Lung microvascular endothelial cell (primary cell): ENCODE measurements at regions not wholly inside any gene's neighbourhood (a gene's known extent, or its start where the extent isn't known, plus 50 kb on each side); places are given as distances from the start of the nearest gene placed in this dataset.

Experiments
- DNase-seq, 2 donors: peaks; one replicate each; pipeline versions ENCODE4 v3.0.0 to v3.0.0-alpha.2; 2010; ENCODE audit warnings: low read depth in 2 of 2

- no peak for DNase-seq
These were observed 1184.7 kb upstream of the TENM4 start for GRCh38 chr11:80625563-80625962.

GRCh38 chr11:80621871-80622270 lies 1181.0 kb upstream of the TENM4 start:
- no peak for DNase-seq

- no peak for DNase-seq
These were observed 1180.0 kb upstream of the TENM4 start for GRCh38 chr11:80620867-80621266.

- no peak for DNase-seq
These were observed 1176.3 kb upstream of the TENM4 start for GRCh38 chr11:80617156-80617555.

DNA sequence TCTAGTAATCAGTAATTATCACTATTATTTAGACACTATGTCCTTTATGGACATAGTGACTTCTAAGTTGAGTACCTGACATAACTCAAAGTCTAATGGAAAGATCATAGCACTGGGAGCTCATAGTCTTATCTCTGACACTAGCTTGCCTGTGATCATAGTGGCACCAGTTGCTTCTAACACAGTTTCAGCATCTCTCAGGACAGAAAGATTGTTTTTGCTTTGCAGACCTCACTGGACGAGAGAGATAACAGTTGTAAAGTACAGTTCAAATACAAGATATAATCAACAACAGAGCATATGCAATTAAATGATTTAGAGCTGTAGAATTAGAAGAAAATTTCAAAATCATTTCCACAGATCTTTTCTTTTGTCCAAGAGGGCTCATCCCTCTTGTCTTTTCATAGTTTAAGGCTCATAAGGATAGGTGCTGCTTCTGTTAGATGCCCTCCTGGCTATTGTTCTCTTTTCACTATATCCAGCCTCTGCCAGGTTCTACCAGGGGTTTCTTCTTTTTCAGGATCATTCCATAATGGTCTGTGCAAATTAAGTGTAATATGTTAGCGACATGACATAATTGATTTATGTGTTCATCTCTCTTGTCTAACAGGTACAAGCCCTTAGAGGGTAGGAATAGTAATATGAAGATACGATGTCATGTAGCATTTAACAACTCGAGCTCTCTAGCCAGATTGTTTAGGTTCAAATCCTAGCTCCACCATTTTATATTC lies 1175.4 kb upstream of the TENM4 start:
- DNase-seq: no peak

DNA sequence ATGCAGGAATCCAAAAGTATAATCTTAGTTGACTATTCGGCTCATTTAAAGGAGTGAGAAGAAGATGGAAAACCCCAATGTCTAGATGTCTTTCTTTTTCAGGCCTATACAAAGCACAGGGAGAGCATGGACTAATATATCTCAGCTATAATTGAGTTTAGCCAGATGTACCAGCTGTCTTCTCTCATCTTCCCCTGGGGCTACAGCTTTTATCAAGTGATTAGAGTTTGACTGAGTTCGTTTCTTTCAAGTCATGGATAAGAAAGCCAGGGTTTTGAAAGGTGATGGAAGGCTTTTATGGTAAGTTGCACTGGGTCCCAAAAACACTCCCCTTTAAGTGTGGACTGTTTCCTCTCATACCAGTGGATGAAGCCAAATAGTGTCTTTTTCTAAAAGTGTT lies 1172.8 kb upstream of the TENM4 start:
- no peak for DNase-seq

- no peak for DNase-seq
These were observed 1169.7 kb upstream of the TENM4 start for GRCh38 chr11:80610516-80610915.

DNA sequence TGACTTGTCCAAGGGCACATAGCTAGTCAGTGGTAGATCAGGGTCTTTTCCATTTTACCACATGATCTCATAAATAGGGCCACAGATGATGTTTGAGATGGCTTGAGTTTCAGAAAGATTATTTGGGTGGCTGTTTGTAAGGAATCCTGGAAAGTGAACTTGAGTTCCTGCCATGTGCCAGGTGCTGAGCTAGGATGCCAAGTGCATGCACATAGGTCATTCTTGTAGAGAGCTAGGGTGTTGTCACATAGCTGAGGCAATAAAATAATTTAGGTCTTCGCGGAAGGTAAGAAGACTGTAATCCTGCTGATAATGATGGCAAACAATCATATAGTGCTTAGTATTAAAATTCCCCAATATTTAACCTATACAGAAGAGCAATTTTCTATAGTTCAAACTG lies 1162.6 kb upstream of the TENM4 start:
- DNase-seq: no peak

GRCh38 chr11:80598905-80599304 lies 1158.1 kb upstream of the TENM4 start:
- no peak for DNase-seq

GRCh38 chr11:80596291-80596810 lies 1155.5 kb upstream of the TENM4 start:
- DNase-seq: no peak

- DNase-seq: no peak
These were observed 1154.2 kb upstream of the TENM4 start for GRCh38 chr11:80595011-80595410.

DNA sequence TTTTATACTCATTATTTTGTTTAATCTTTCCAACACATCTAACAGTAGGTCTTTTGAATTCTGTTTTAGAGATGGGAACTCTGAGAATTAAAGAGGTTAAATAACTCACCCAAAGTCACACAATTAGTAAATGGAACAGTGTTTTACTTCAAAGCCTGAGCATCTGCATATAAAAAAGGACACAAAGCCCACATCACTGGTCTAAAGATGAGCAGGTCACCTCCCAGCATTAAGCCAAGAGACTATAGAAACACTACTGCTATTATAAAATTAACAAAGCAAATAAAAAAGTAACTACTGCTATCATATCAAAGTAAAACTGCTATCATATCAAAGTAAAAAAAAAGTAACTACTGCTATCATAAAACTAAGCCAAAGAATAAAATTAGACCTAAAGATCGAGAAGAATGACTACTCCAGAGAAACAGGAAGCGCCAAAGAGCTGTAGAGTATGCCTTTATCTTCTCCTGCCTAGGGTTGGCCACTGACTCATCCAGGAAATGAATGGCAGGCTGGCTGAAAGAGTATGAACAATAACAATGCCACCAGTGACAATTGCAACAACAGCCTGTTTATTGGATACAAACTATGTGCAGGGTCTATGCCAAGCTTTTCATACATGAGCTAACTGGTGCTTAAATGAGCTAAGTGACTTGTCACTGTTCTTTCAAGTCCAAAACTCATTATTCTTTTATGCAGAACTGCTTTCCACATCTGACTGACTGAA lies 1153.0 kb upstream of the TENM4 start:
- DNase-seq: peak; percentile 1 to 77

- no peak for DNase-seq
These were observed 1151.7 kb upstream of the TENM4 start for GRCh38 chr11:80592546-80592945.

- DNase-seq: peak in 1 of 2 donors; percentile 5
These were observed 1147.1 kb upstream of the TENM4 start for GRCh38 chr11:80587906-80588305.

GRCh38 chr11:80586464-80586863 lies 1145.6 kb upstream of the TENM4 start:
- DNase-seq: no peak

DNA sequence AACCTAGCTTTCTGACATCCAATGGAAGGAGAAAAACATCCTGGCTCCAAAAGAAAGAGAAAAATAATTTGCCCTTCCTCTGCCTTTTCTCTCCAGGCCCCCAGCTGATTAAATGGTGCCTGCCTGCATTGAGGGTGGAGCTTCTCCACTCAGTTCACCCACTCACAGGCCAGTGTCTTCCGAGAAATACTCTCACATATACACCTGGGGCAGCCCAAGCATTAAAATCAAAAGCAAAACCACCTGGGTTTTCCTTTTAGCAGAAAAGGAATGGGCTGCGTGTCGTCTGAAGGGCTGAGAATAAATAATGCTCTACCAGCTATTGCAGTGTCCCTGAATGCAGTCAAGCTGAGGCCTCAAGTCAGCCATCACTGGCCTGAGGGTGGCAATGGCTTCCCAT lies 1143.8 kb upstream of the TENM4 start:
- no peak for DNase-seq

GRCh38 chr11:80569832-80570231 lies 1129.0 kb upstream of the TENM4 start:
- DNase-seq: no peak

DNA sequence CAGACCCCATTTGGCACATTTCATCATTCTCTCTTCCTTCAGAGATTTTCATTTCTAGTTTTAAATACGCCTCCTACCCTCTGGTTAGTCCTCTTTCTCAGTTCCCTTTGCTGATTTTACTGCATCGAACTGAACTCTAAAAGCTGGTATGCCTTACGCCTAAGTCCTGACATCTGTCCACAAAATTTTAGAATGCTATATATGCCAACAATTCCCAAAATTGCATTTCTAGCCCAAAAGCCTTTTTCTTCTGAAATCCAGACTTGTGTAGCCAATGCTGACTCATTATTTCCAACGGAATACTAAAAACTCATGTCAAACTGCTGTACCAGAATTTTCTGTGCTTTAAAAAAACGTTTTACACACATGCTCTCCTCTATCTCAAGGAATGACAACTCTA lies 1124.4 kb upstream of the TENM4 start:
- DNase-seq: no peak

DNA sequence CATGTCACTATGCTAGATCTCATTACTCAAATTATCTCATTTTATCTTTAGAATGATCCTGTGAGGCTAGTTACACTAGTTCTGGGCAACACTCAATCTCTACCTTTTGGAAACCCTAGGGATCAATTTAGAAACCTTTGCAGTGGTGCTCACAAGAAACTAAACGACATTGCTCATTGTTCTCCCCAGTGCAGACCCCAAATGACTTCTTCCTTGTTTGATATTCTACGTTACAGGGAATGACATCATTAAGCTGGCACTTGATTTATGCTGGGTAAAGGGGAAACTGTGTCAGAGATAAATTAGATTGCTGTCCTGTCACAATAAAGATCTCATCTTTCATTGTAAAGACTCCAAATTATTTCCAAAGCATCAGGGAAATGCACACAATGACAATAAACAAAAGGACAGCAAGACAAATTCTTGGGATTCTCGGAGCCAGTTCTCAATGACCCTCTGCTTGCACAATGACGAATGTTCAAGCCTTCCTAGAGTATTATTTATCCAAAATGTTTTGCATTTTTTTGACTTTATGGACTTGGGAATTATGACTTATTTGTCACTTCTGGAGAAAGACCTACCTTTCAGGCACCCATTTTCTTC lies 1121.8 kb upstream of the TENM4 start:
- no peak for DNase-seq

GRCh38 chr11:80559942-80560341 lies 1119.1 kb upstream of the TENM4 start:
- DNase-seq: no peak

GRCh38 chr11:80553565-80553964 lies 1112.7 kb upstream of the TENM4 start:
- no peak for DNase-seq

- no peak for DNase-seq
These were observed 1101.9 kb upstream of the TENM4 start for GRCh38 chr11:80542704-80543103.

GRCh38 chr11:80538040-80538439 lies 1097.2 kb upstream of the TENM4 start:
- DNase-seq: no peak
